ENCODE measurements at regions not wholly inside any gene's neighbourhood (a gene's known extent, or its start where the extent isn't known, plus 50 kb on each side); places are given as distances from the start of the nearest gene placed in this dataset.

DNA sequence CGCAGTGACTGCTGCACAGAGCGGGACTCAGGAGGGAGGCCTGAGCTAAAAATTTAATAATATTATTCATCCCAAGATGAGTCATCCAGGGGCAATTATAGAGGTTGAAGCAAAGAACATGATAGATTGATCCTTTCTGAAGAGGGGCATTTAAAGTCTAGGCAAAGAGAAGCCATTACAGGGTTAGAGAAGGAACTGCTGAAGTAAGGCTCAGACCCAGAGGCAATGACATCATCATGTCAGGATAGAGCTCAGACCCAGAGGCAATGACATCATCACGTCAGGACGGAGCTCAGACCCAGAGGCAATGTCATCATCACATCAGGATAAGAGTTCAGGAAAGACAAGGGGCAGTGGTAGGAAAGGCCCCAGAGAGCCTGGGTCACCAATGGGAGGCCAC lies 184.0 kb downstream of the TMEM18 start:
- no peak for TF ChIP-seq GLIS3 (CRISPR knock-in tag; IDR thresholded peaks at IDR 0.05)
- no peak for ATAC-seq

DNA sequence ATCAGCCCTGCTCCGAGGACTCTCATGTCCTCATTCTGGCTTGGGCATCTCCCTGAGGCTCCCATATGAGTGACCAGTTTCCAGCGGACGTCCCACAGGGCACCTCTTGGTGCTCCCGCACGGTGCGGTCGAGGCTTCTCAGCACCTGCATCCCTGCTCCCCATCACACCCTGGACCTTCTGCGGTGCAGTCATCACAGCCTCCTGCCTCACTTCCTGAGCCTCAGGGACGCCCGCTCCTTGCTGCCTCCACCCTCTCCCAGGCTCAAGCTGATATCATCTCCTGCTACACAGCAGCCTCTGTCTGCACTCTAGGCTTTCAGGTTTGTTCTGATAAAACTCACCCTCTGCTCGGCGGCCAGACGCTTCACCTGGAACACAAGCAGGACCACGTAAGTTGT lies 185.0 kb downstream of the TMEM18 start:
- TF ChIP-seq ZNF565 (CRISPR knock-in tag; conservative IDR thresholded peaks at IDR 0.05; ENCODE audit: low read depth) = no peak
- no peak for TF ChIP-seq ISL1 (CRISPR knock-in tag; IDR thresholded peaks at IDR 0.05)
- TF ChIP-seq ZFP3 (CRISPR knock-in tag; IDR thresholded peaks at IDR 0.05) = no peak
- no peak for TF ChIP-seq RARB (CRISPR knock-in tag; IDR thresholded peaks at IDR 0.05)
- no peak for TF ChIP-seq GLIS3 (CRISPR knock-in tag; IDR thresholded peaks at IDR 0.05)
- TF ChIP-seq ZNF8 (CRISPR knock-in tag; IDR thresholded peaks at IDR 0.05) = no peak
- no peak for TF ChIP-seq CSDC2 (CRISPR knock-in tag; IDR thresholded peaks at IDR 0.05)
- no peak for TF ChIP-seq ZNF70 (CRISPR knock-in tag; IDR thresholded peaks at IDR 0.05)
- TF ChIP-seq, protein P1, sequence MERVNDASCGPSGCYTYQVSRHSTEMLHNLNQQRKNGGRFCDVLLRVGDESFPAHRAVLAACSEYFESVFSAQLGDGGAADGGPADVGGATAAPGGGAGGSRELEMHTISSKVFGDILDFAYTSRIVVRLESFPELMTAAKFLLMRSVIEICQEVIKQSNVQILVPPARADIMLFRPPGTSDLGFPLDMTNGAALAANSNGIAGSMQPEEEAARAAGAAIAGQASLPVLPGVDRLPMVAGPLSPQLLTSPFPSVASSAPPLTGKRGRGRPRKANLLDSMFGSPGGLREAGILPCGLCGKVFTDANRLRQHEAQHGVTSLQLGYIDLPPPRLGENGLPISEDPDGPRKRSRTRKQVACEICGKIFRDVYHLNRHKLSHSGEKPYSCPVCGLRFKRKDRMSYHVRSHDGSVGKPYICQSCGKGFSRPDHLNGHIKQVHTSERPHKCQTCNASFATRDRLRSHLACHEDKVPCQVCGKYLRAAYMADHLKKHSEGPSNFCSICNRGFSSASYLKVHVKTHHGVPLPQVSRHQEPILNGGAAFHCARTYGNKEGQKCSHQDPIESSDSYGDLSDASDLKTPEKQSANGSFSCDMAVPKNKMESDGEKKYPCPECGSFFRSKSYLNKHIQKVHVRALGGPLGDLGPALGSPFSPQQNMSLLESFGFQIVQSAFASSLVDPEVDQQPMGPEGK (CRISPR knock-in tag; IDR thresholded peaks at IDR 0.05; ENCODE audit: borderline replicate concordance) = no peak
- TF ChIP-seq OSR1 (CRISPR knock-in tag; IDR thresholded peaks at IDR 0.05) = no peak
- TF ChIP-seq TOX (CRISPR knock-in tag; IDR thresholded peaks at IDR 0.05; ENCODE audit: borderline replicate concordance) = no peak
- TF ChIP-seq PPARA (CRISPR knock-in tag; IDR thresholded peaks at IDR 0.05; ENCODE audit: borderline replicate concordance) = no peak
- no peak for TF ChIP-seq BACH2 (CRISPR knock-in tag; IDR thresholded peaks at IDR 0.05; ENCODE audit: borderline replicate concordance)
- no peak for TF ChIP-seq ARNTL (CRISPR knock-in tag; IDR thresholded peaks at IDR 0.05; ENCODE audit: borderline replicate concordance, low read depth)
- TF ChIP-seq ZFP30 (CRISPR knock-in tag; IDR thresholded peaks at IDR 0.05) = no peak
- ATAC-seq = no peak

DNA sequence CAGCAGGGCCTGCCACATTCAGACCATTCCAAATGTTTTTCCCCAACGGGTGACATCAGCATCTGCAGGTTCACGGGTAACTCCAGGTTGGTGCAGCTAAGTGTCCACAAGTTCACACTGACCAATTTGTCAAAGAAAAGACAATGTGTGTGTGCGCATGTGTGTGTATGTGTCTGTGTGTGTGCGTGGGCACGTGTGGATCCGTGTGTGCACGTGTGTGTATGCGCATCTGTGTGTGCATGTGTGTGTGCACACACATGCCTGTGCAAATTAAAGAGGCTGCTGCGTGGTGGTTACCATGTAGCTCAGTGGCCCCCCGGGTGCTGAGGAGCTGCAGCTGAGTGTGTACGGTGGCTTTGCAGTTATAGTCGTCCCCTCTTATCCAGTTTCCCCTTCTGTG lies 187.4 kb downstream of the TMEM18 start:
- ATAC-seq = no peak
- TF ChIP-seq, protein P2, sequence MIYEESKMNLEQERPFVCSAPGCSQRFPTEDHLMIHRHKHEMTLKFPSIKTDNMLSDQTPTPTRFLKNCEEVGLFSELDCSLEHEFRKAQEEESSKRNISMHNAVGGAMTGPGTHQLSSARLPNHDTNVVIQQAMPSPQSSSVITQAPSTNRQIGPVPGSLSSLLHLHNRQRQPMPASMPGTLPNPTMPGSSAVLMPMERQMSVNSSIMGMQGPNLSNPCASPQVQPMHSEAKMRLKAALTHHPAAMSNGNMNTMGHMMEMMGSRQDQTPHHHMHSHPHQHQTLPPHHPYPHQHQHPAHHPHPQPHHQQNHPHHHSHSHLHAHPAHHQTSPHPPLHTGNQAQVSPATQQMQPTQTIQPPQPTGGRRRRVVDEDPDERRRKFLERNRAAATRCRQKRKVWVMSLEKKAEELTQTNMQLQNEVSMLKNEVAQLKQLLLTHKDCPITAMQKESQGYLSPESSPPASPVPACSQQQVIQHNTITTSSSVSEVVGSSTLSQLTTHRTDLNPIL (CRISPR knock-in tag; IDR thresholded peaks at IDR 0.05; ENCODE audit: low read depth) = no peak
- TF ChIP-seq, protein P3, sequence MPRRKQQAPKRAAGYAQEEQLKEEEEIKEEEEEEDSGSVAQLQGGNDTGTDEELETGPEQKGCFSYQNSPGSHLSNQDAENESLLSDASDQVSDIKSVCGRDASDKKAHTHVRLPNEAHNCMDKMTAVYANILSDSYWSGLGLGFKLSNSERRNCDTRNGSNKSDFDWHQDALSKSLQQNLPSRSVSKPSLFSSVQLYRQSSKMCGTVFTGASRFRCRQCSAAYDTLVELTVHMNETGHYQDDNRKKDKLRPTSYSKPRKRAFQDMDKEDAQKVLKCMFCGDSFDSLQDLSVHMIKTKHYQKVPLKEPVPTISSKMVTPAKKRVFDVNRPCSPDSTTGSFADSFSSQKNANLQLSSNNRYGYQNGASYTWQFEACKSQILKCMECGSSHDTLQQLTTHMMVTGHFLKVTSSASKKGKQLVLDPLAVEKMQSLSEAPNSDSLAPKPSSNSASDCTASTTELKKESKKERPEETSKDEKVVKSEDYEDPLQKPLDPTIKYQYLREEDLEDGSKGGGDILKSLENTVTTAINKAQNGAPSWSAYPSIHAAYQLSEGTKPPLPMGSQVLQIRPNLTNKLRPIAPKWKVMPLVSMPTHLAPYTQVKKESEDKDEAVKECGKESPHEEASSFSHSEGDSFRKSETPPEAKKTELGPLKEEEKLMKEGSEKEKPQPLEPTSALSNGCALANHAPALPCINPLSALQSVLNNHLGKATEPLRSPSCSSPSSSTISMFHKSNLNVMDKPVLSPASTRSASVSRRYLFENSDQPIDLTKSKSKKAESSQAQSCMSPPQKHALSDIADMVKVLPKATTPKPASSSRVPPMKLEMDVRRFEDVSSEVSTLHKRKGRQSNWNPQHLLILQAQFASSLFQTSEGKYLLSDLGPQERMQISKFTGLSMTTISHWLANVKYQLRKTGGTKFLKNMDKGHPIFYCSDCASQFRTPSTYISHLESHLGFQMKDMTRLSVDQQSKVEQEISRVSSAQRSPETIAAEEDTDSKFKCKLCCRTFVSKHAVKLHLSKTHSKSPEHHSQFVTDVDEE (CRISPR knock-in tag; IDR thresholded peaks at IDR 0.05) = no peak
- no peak for TF ChIP-seq ZC3H10 (CRISPR knock-in tag; IDR thresholded peaks at IDR 0.05)
- TF ChIP-seq CSDC2 (CRISPR knock-in tag; IDR thresholded peaks at IDR 0.05) = no peak
- TF ChIP-seq ZNF8 (CRISPR knock-in tag; IDR thresholded peaks at IDR 0.05) = no peak
- TF ChIP-seq SNAI2 (CRISPR knock-in tag; IDR thresholded peaks at IDR 0.05) = no peak
- no peak for TF ChIP-seq ZFP30 (CRISPR knock-in tag; IDR thresholded peaks at IDR 0.05)
- TF ChIP-seq ZFP3 (CRISPR knock-in tag; IDR thresholded peaks at IDR 0.05) = no peak
- no peak for TF ChIP-seq ISL1 (CRISPR knock-in tag; IDR thresholded peaks at IDR 0.05)
- no peak for TF ChIP-seq GLIS3 (CRISPR knock-in tag; IDR thresholded peaks at IDR 0.05)
- TF ChIP-seq ZNF70 (CRISPR knock-in tag; IDR thresholded peaks at IDR 0.05) = no peak
- TF ChIP-seq ESRRG (CRISPR knock-in tag; IDR thresholded peaks at IDR 0.05) = no peak
- TF ChIP-seq TCF4 (CRISPR knock-in tag; IDR thresholded peaks at IDR 0.05; ENCODE audit: borderline replicate concordance) = no peak
- no peak for TF ChIP-seq TOX (CRISPR knock-in tag; IDR thresholded peaks at IDR 0.05; ENCODE audit: borderline replicate concordance)

DNA sequence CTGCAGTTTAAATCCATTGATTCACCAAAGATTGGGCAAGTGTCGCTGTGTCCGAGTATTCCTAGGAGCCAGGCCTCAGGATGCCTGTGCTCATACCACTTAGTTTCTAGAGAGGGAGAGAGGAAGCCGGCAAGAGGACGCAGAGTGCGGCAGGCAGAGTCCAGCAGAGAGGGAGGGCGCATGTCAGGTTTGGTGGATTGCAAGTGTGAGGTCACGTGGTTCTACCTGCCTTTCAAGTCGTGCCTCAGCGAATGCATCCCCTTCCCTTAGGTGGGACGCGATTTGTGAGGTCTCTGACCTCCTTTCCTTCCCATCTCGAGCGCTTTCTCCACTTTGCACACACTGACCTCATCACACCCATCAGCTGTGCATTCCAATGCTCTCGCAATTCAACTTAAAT lies 188.1 kb downstream of the TMEM18 start:
- ATAC-seq = no peak
- TF ChIP-seq ZNF70 (CRISPR knock-in tag; IDR thresholded peaks at IDR 0.05) = no peak
- no peak for TF ChIP-seq ZFP30 (CRISPR knock-in tag; IDR thresholded peaks at IDR 0.05)
- no peak for TF ChIP-seq ARNTL (CRISPR knock-in tag; IDR thresholded peaks at IDR 0.05; ENCODE audit: borderline replicate concordance, low read depth)
- no peak for TF ChIP-seq RARB (CRISPR knock-in tag; IDR thresholded peaks at IDR 0.05)
- no peak for TF ChIP-seq TOX (CRISPR knock-in tag; IDR thresholded peaks at IDR 0.05; ENCODE audit: borderline replicate concordance)
